Mesodermal cell (in vitro differentiated cells): ENCODE measurements at regions not wholly inside any gene's neighbourhood (a gene's known extent, or its start where the extent isn't known, plus 50 kb on each side); places are given as distances from the start of the nearest gene placed in this dataset.
"Not testable (repeated sequence)": the region's sequence is repeated elsewhere in the genome, so short reads cannot be mapped to it uniquely, and the experiment has no call there.

Experiments used
- H3K27ac ChIP-seq: 2 replicates; pipeline ENCODE4 v1.7.0; 2013; ENCODE audit warnings: mild to moderate bottlenecking, low read depth, low read length, moderate library complexity; ENCODE audit not compliant: severe bottlenecking
- H3K36me3 ChIP-seq: 2 replicates; pipeline ENCODE4 v1.7.1; 2013; ENCODE audit warnings: mild to moderate bottlenecking, low read length, moderate library complexity; ENCODE audit not compliant: control insufficient read depth, insufficient read depth
- H3K4me1 ChIP-seq: one replicate; pipeline ENCODE4 v1.7.1; 2013; ENCODE audit warnings: mild to moderate bottlenecking, low read length; ENCODE audit not compliant: insufficient read depth, control insufficient read depth, poor library complexity, severe bottlenecking
- H3K4me3 ChIP-seq: 2 replicates; pipeline ENCODE4 v1.7.0; 2013; ENCODE audit warnings: low read length, control low read depth, mild to moderate bottlenecking; ENCODE audit not compliant: insufficient read depth, poor library complexity, severe bottlenecking; ENCODE audit errors: extremely low read depth
- H3K9me3 ChIP-seq: 2 replicates; pipeline ENCODE4 v1.7.1; 2013; ENCODE audit warnings: mild to moderate bottlenecking, low read length, moderate library complexity; ENCODE audit not compliant: control insufficient read depth
- WGBS, 2 experiments: methylation state at CpG; one replicate each; pipeline ENCODE4 v1.1.5; 2013; ENCODE audit warnings: missing lambda C conversion rate in 2 of 2; ENCODE audit not compliant: insufficient coverage in 2 of 2; 5-methylcytosine and 5-hydroxymethylcytosine counted together

GRCh38 chr2:111457191-111457590 is 336.5 kb downstream of the BCL2L11 start:
- not testable (repeated sequence) for H3K27ac ChIP-seq, H3K4me3 ChIP-seq, H3K36me3 ChIP-seq, H3K9me3 ChIP-seq
- peaks cover 11% of the 10 kb centered on the region for H3K4me1 ChIP-seq
- no CpG with 5 or more reads among the region's 5 CpGs for WGBS, 2 experiments

- not testable (repeated sequence) for H3K36me3 ChIP-seq, H3K27ac ChIP-seq, H3K4me3 ChIP-seq, H3K9me3 ChIP-seq, H3K4me1 ChIP-seq
- no CpG with 5 or more reads among the region's 5 CpGs for WGBS, 2 experiments
These were observed 340.2 kb downstream of the BCL2L11 start for GRCh38 chr2:111460901-111461300.

GRCh38 chr2:111461831-111462230 is 341.1 kb downstream of the BCL2L11 start:
- not testable (repeated sequence) for H3K4me3 ChIP-seq, H3K9me3 ChIP-seq, H3K27ac ChIP-seq, H3K4me1 ChIP-seq, H3K36me3 ChIP-seq
- WGBS, 2 experiments, result no CpG with 5 or more reads among the region's 1 CpG

GRCh38 chr2:111462572-111462971 is 341.9 kb downstream of the BCL2L11 start:
- not testable (repeated sequence) for H3K9me3 ChIP-seq, H3K27ac ChIP-seq, H3K4me3 ChIP-seq, H3K36me3 ChIP-seq, H3K4me1 ChIP-seq
- no CpG with 5 or more reads among the region's 2 CpGs for WGBS, 2 experiments

GRCh38 chr2:111463238-111463848 is 342.6 kb downstream of the BCL2L11 start:
- not testable (repeated sequence) for H3K9me3 ChIP-seq, H3K27ac ChIP-seq, H3K4me3 ChIP-seq, H3K4me1 ChIP-seq, H3K36me3 ChIP-seq
- WGBS, 2 experiments, result no CpG with 5 or more reads among the region's 13 CpGs

GRCh38 chr2:111463956-111464355 is 343.2 kb downstream of the BCL2L11 start:
- not testable (repeated sequence) for H3K9me3 ChIP-seq, H3K4me3 ChIP-seq, H3K27ac ChIP-seq, H3K4me1 ChIP-seq, H3K36me3 ChIP-seq
- WGBS, 2 experiments, result no CpG with 5 or more reads among the region's 10 CpGs

GRCh38 chr2:111464367-111464766 is 343.7 kb downstream of the BCL2L11 start:
- 36 to 40% methylated on average over 1 to 2 of the region's 10 CpGs for WGBS, 2 experiments
- H3K9me3 ChIP-seq, H3K4me1 ChIP-seq, H3K27ac ChIP-seq, H3K36me3 ChIP-seq, H3K4me3 ChIP-seq: not testable (repeated sequence)

- not testable (repeated sequence) for H3K4me3 ChIP-seq, H3K9me3 ChIP-seq, H3K27ac ChIP-seq, H3K4me1 ChIP-seq, H3K36me3 ChIP-seq
- WGBS, 2 experiments, result no CpG with 5 or more reads among the region's 3 CpGs
These were observed 344.8 kb downstream of the BCL2L11 start for GRCh38 chr2:111465521-111465920.

GRCh38 chr2:111466744-111467143 is 346.0 kb downstream of the BCL2L11 start:
- H3K27ac ChIP-seq, H3K9me3 ChIP-seq, H3K36me3 ChIP-seq, H3K4me1 ChIP-seq, H3K4me3 ChIP-seq: not testable (repeated sequence)
- 60% methylated on average over 1 of the region's 4 CpGs; no CpG with 5 or more reads in 1 of the 2 experiments for WGBS, 2 experiments

GRCh38 chr2:111470924-111471323 is 350.2 kb downstream of the BCL2L11 start:
- not testable (repeated sequence) for H3K4me1 ChIP-seq, H3K27ac ChIP-seq, H3K4me3 ChIP-seq, H3K9me3 ChIP-seq
- no CpG with 5 or more reads among the region's 2 CpGs for WGBS, 2 experiments
- H3K36me3 ChIP-seq, result peaks cover 13% of the 10 kb centered on the region

- peaks cover 17% of the 10 kb centered on the region for H3K36me3 ChIP-seq
- H3K4me1 ChIP-seq, H3K9me3 ChIP-seq, H3K4me3 ChIP-seq, H3K27ac ChIP-seq: not testable (repeated sequence)
- no CpG with 5 or more reads among the region's 9 CpGs for WGBS, 2 experiments
These were observed 351.2 kb downstream of the BCL2L11 start for GRCh38 chr2:111471791-111472530.
